HepG2 (cell line): ENCODE measurements at regions not wholly inside any gene's neighbourhood (a gene's known extent, or its start where the extent isn't known, plus 50 kb on each side); places are given as distances from the start of the nearest gene placed in this dataset.

ENCODE experiments used
- ATAC-seq: fragments of 200-7000 bp; cut with Tn5 transposase; 3 replicates; pipeline ENCODE4 v1.9.1; 2020; ENCODE audit warnings: mild to moderate bottlenecking, moderate library complexity
- BruUV-seq: library from RNA; stranded (reverse); fragments of 400-500 nt; replicated peaks from 2 replicates; lab custom pipeline; 2021; lab: Mats Ljungman, UMichigan
- CTCF ChIA-PET: fragments of 300-600 bp; formaldehyde crosslinking; extraction: SDS; loops from one replicate; lab custom pipeline; 2021; ENCODE audit warnings: low total read pairs, inconsistent platforms, low intra/inter-chr PET ratio; lab: Yijun Ruan, JAX
- POLR2A ChIA-PET: fragments of 350-600 bp; sonication (Branson Sonifier 250); formaldehyde crosslinking; loops from one replicate; lab custom pipeline; 2020; ENCODE audit warnings: antibody characterized with exemption, inconsistent platforms; lab: Yijun Ruan, JAX
- DNase-seq: peaks from one replicate; pipeline ENCODE4 v3.0.0-alpha.2; 2015; ENCODE audit warnings: low spot score
- FAIRE-seq: peaks from 3 replicates; lab custom pipeline; 2011; peaks lifted over from hg19 to GRCh38; lab: Jason Lieb, UNC
- H2AFZ ChIP-seq: one replicate; pipeline ENCODE4 v1.6.1; 2011; ENCODE audit warnings: low read length, inconsistent platforms
- H3K27ac ChIP-seq: fragments of 300-600 bp; 3 replicates; pipeline ENCODE4 v1.8.0; 2011; ENCODE audit warnings: mixed run types, mild to moderate bottlenecking, mixed read lengths, low read length, inconsistent platforms; ENCODE audit not compliant: insufficient read depth; ENCODE audit errors: extremely low read length
- H3K27me3 ChIP-seq, 2 experiments: fragments of 200-600 bp in 1 of 2; 2 replicates in 1 of 2; 3 replicates in 1 of 2; pipeline versions ENCODE4 v1.6.0 to v1.8.0; 2011; ENCODE audit warnings: low read length in 2 of 2, mild to moderate bottlenecking in 2 of 2, moderate library complexity in 2 of 2, inconsistent platforms in 1 of 2; ENCODE audit not compliant: insufficient read depth in 2 of 2, control insufficient read depth in 1 of 2
- H3K36me3 ChIP-seq, 2 experiments: fragments of 200-600 bp in 1 of 2; replicated peaks in 1 of 2; 2 replicates in 1 of 2; 3 replicates in 1 of 2; pipeline versions ENCODE4 v1.5.1 to v1.8.0; 2011; ENCODE audit warnings: low read length in 2 of 2, inconsistent platforms in 1 of 2; ENCODE audit not compliant: insufficient read depth in 2 of 2, control insufficient read depth in 1 of 2
- H3K4me1 ChIP-seq: 2 replicates; pipeline ENCODE4 v1.5.1; 2012; ENCODE audit warnings: low read length, inconsistent platforms; ENCODE audit not compliant: insufficient read depth
- H3K4me2 ChIP-seq: 2 replicates; pipeline ENCODE4 v1.6.0; 2011; ENCODE audit warnings: low read depth, low read length, inconsistent platforms
- H3K4me3 ChIP-seq, 3 experiments: fragments of 200-600 bp in 1 of 3; sonication (generic), shearing (Covaris generic) in 1 of 3; replicated peaks in 1 of 3; 2 replicates each; pipeline ENCODE4 v1.5.1; 2011 to 2016; ENCODE audit warnings: low read length in 3 of 3, inconsistent platforms in 2 of 3, low read depth in 2 of 3, mild to moderate bottlenecking in 2 of 3, control low read depth in 1 of 3, mixed read lengths in 1 of 3; ENCODE audit not compliant: insufficient read depth in 1 of 3
- H3K79me2 ChIP-seq: one replicate; pipeline ENCODE4 v1.6.1; 2011; ENCODE audit warnings: low read length, inconsistent platforms; ENCODE audit not compliant: insufficient read depth
- H3K9ac ChIP-seq: 2 replicates; pipeline ENCODE4 v1.6.0; 2011; ENCODE audit warnings: mild to moderate bottlenecking, low read depth, low read length, inconsistent platforms; ENCODE audit not compliant: insufficient read depth
- H3K9me3 ChIP-seq: 2 replicates; pipeline ENCODE4 v1.5.1; 2012; ENCODE audit warnings: mild to moderate bottlenecking, low read length
- H4K20me1 ChIP-seq: 2 replicates; pipeline ENCODE4 v1.6.0; 2011; ENCODE audit warnings: inconsistent platforms, mild to moderate bottlenecking, low read length, moderate library complexity; ENCODE audit not compliant: insufficient read depth
- ASH2L ChIP-seq: fragments of 300-600, 200-600 bp; sonication (generic); IDR thresholded peaks from 2 replicates; pipeline ENCODE4 v1.7.0; 2017; ENCODE audit warnings: low read depth, mild to moderate bottlenecking, moderate library complexity, mixed read lengths, low read length; ENCODE audit not compliant: insufficient read length
- ATF5 ChIP-seq: sonication (generic); formaldehyde crosslinking; IDR thresholded peaks from 2 replicates; pipeline ENCODE4 v1.4.0; 2020; ENCODE audit warnings: mild to moderate bottlenecking, low read depth, missing genetic modification reagents
- BRD4 ChIP-seq: sonication (generic); formaldehyde crosslinking; IDR thresholded peaks from 2 replicates; pipeline ENCODE4 v1.4.0; 2020; ENCODE audit warnings: missing genetic modification reagents
- CAMTA2 ChIP-seq: sonication (generic); formaldehyde crosslinking; IDR thresholded peaks from 2 replicates; pipeline ENCODE4 v1.4.0; 2020; ENCODE audit warnings: mild to moderate bottlenecking, missing genetic modification reagents, borderline replicate concordance
- CREB3 ChIP-seq: sonication (generic); formaldehyde crosslinking; IDR thresholded peaks from 2 replicates; pipeline ENCODE4 v1.5.0; 2020; ENCODE audit warnings: missing genetic modification reagents
- HOXD1 ChIP-seq: sonication (generic); formaldehyde crosslinking; IDR thresholded peaks from 2 replicates; pipeline ENCODE4 v1.5.0; 2020; ENCODE audit warnings: missing genetic modification reagents
- LRRFIP1 ChIP-seq: sonication (generic); formaldehyde crosslinking; conservative IDR thresholded peaks from 2 replicates; pipeline ENCODE4 v1.4.0; 2020; ENCODE audit warnings: missing genetic modification reagents
- MLLT10 ChIP-seq: sonication (generic); formaldehyde crosslinking; IDR thresholded peaks from 2 replicates; pipeline ENCODE4 v1.4.0; 2020; ENCODE audit warnings: missing genetic modification reagents
- PRDM4 ChIP-seq: sonication (generic); formaldehyde crosslinking; IDR thresholded peaks from 2 replicates; pipeline ENCODE4 v1.9.0; 2021; ENCODE audit warnings: missing genetic modification reagents, borderline replicate concordance
- SRSF1 ChIP-seq: fragments of 200-400 bp; formaldehyde crosslinking; optimal IDR thresholded peaks from 2 replicates; pipeline ENCODE3; 2017; ENCODE audit warnings: mild to moderate bottlenecking, low read depth, low read length, moderate library complexity
- TCF12 ChIP-seq, 2 experiments: fragments of 450-650 bp in 1 of 2; sonication (generic) in 1 of 2; formaldehyde crosslinking in 1 of 2; IDR thresholded peaks; 2 replicates each; pipeline versions ENCODE4 v1.6.1 to v1.8.0; 2017 to 2022; ENCODE audit warnings: antibody characterized with exemption in 1 of 2, mild to moderate bottlenecking in 1 of 2, missing genetic modification reagents in 1 of 2, moderate library complexity in 1 of 2
- USF2 ChIP-seq, 2 experiments: sonication (generic) in 1 of 2; formaldehyde crosslinking in 1 of 2; IDR thresholded peaks; 2 replicates each; pipeline versions ENCODE4 v1.5.1 to v1.6.1; 2011 to 2020; ENCODE audit warnings: borderline replicate concordance in 1 of 2, low read depth in 1 of 2, low read length in 1 of 2, mild to moderate bottlenecking in 1 of 2, missing genetic modification reagents in 1 of 2, moderate library complexity in 1 of 2
- ZNF333 ChIP-seq: sonication (generic); formaldehyde crosslinking; IDR thresholded peaks from 2 replicates; pipeline ENCODE4 v1.4.0; 2020; ENCODE audit warnings: mild to moderate bottlenecking, missing genetic modification reagents, borderline replicate concordance
- ZNF383 ChIP-seq: sonication (generic); formaldehyde crosslinking; IDR thresholded peaks from 2 replicates; pipeline ENCODE4 v1.4.0; 2020; ENCODE audit warnings: missing genetic modification reagents, mild to moderate bottlenecking, borderline replicate concordance
- WGBS: methylation state at CpG from one replicate; pipeline ENCODE4 v1.1.6; 2017; ENCODE audit warnings: low lambda C conversion rate; 5-methylcytosine and 5-hydroxymethylcytosine counted together
- in situ Hi-C: cut with HindIII; loops from 2 replicates; pipeline ENCODE4 v1.10.0; 2017; ENCODE audit warnings: low pct_unique_long_range_greater_than_20kb; ENCODE audit not compliant: extremely low pct_ligation_motif_present
- intact Hi-C: fragments of 100-400 bp; cut with micrococcal nuclease; formaldehyde crosslinking; loops from one replicate; pipeline ENCODE4 v1.10.0; 2022; ENCODE audit not compliant: unreplicated experiment

GRCh38 chr6:98764373-98764911, 69.9 kb upstream of the POU3F2 start:
- TF ChIP-seq BRD4 (CRISPR knock-in tag) (no peak), ZNF333 (CRISPR knock-in tag) (no peak), ATF5 (CRISPR knock-in tag) (no peak), ASH2L (no peak), PRDM4 (CRISPR knock-in tag) (no peak), HOXD1 (no peak), SRSF1 (no peak), TCF12 (IDR thresholded peaks at IDR 0.05) (no peak), TCF12 (CRISPR knock-in tag; IDR thresholded peaks at IDR 0.05) (no peak), LRRFIP1 (CRISPR knock-in tag) (no peak), CAMTA2 (CRISPR knock-in tag) (no peak), MLLT10 (CRISPR knock-in tag) (no peak), USF2 (IDR thresholded peaks at IDR 0.05; ENCODE audit: low read depth, low read length) (no peak), USF2 (CRISPR knock-in tag; IDR thresholded peaks at IDR 0.05; ENCODE audit: borderline replicate concordance) (no peak), ZNF383 (CRISPR knock-in tag) (no peak), CREB3 (CRISPR knock-in tag) (no peak)
- intact Hi-C loops = no loop called here

More at GRCh38 chr6:98764373-98764911, 69.9 kb upstream of the POU3F2 start:
- Histone ChIP-seq H3K4me2 (peak overlapping the region; percentile 45; the same call in 1 of the 2 replicates), H3K27me3 (no peaks in the 10 kb centered on the region), H3K9me3 (no peaks in the 10 kb centered on the region), H3K79me2 (no peaks in the 10 kb centered on the region), H3K27ac (no peak overlapping the region), H3K4me3 (peak overlapping the region in 1 of 3 experiments; percentile 46; a peak in 2 of 6 replicates), H2AFZ (peak overlapping the region; percentile 91), H3K36me3 (no peaks in the 10 kb centered on the region), H3K4me1 (no peaks in the 10 kb centered on the region), H3K9ac (no peak overlapping the region), H4K20me1 (no peaks in the 10 kb centered on the region)
- ChIA-PET POLR2A (no interaction called here), CTCF (no interaction called here)
- DNase-seq (no peak), ATAC-seq (no peak), FAIRE-seq (no peak)
- BruUV-seq = no TSS peak
- 3% methylated on average over 1 of the region's 1 CpG for WGBS
- in situ Hi-C loops = no loop called here
